ENCODE measurements at regions not wholly inside any gene's neighbourhood (a gene's known extent, or its start where the extent isn't known, plus 50 kb on each side); places are given as distances from the start of the nearest gene placed in this dataset.

- TF ChIP-seq EZH2 (IDR thresholded peaks at IDR 0.05; ENCODE audit: insufficient read depth, poor library complexity, severe bottlenecking), result no peak
- TF ChIP-seq EZH2phosphoT487 (IDR thresholded peaks at IDR 0.05; ENCODE audit: insufficient read depth, low read depth), result no peak
Measured at GRCh38 chr22:48968201-48968959, 859.3 kb downstream of the BRD1 start.
